CD4-positive, alpha-beta memory T cell (primary cell): ENCODE measurements at regions not wholly inside any gene's neighbourhood (a gene's known extent, or its start where the extent isn't known, plus 50 kb on each side); places are given as distances from the start of the nearest gene placed in this dataset.

ENCODE experiments used
- CTCF ChIA-PET: fragments of 350-600 bp; sonication (Branson Sonifier 250); formaldehyde crosslinking; loops from one replicate; lab custom pipeline; 2021; ENCODE audit warnings: inconsistent platforms; ENCODE audit not compliant: partially characterized antibody; lab: Charles Lee
- POLR2A ChIA-PET: fragments of 350-600 bp; sonication (Branson Sonifier 250); formaldehyde crosslinking; loops from one replicate; lab custom pipeline; 2021; ENCODE audit not compliant: partially characterized antibody; lab: Charles Lee
- DNase-seq, 5 donors: peaks; one replicate each; pipeline versions ENCODE4 v3.0.0 to v3.0.0-alpha.2; 2020 to 2022; ENCODE audit warnings: mixed read lengths in 1 of 5
- H3K27ac ChIP-seq: one replicate; pipeline ENCODE4 v1.7.0; 2013; ENCODE audit warnings: low read depth, low read length
- H3K27me3 ChIP-seq: 2 replicates; pipeline ENCODE4 v1.7.0; 2013; ENCODE audit warnings: mild to moderate bottlenecking, low read length, moderate library complexity; ENCODE audit not compliant: insufficient read depth
- H3K36me3 ChIP-seq: 2 replicates; pipeline ENCODE4 v1.7.0; 2013; ENCODE audit warnings: mild to moderate bottlenecking, low read length, moderate library complexity; ENCODE audit not compliant: insufficient read depth
- H3K4me1 ChIP-seq: 2 replicates; pipeline ENCODE4 v1.7.0; 2013; ENCODE audit warnings: mild to moderate bottlenecking, low read length, moderate library complexity; ENCODE audit not compliant: insufficient read depth
- H3K4me3 ChIP-seq, 2 donors: one replicate each; pipeline ENCODE4 v1.7.0; 2013; ENCODE audit warnings: low read length in 2 of 2, mild to moderate bottlenecking in 1 of 2
- H3K9me3 ChIP-seq, 2 donors: one replicate each; pipeline ENCODE4 v1.7.0; 2013; ENCODE audit warnings: low read length in 2 of 2, control low read depth in 1 of 2; ENCODE audit not compliant: control insufficient read depth in 1 of 2
- H3K27ac Mint-ChIP-seq, 7 donors: one replicate each; pipeline ENCODE4 v1.8.0; 2020 to 2021; ENCODE audit warnings: mixed read lengths in 7 of 7, mild to moderate bottlenecking in 6 of 7, inconsistent platforms in 3 of 7, moderate library complexity in 3 of 7
- H3K27me3 Mint-ChIP-seq, 2 donors: one replicate each; pipeline ENCODE4 v1.8.0; 2020 to 2021; ENCODE audit warnings: mixed read lengths in 2 of 2
- H3K36me3 Mint-ChIP-seq, 2 donors: one replicate each; pipeline ENCODE4 v1.8.0; 2020 to 2021; ENCODE audit warnings: mixed read lengths in 2 of 2, inconsistent platforms in 1 of 2, mild to moderate bottlenecking in 1 of 2
- H3K4me1 Mint-ChIP-seq, 4 donors: one replicate each; pipeline ENCODE4 v1.8.0; 2020 to 2021; ENCODE audit warnings: mixed read lengths in 4 of 4, mild to moderate bottlenecking in 1 of 4
- H3K4me3 Mint-ChIP-seq, 8 donors: one replicate each; pipeline ENCODE4 v1.8.0; 2020 to 2021; ENCODE audit warnings: mixed read lengths in 8 of 8, mild to moderate bottlenecking in 7 of 8, moderate library complexity in 6 of 8, inconsistent platforms in 3 of 8
- H3K9me3 Mint-ChIP-seq, 8 donors: one replicate each; pipeline ENCODE4 v1.8.0; 2020 to 2021; ENCODE audit warnings: mixed read lengths in 8 of 8, mild to moderate bottlenecking in 5 of 8, inconsistent platforms in 3 of 8, moderate library complexity in 1 of 8
- intact Hi-C: fragments of 100-400 bp; cut with micrococcal nuclease; formaldehyde crosslinking; loops from one replicate; pipeline ENCODE4 v1.15.1; 2023

DNA sequence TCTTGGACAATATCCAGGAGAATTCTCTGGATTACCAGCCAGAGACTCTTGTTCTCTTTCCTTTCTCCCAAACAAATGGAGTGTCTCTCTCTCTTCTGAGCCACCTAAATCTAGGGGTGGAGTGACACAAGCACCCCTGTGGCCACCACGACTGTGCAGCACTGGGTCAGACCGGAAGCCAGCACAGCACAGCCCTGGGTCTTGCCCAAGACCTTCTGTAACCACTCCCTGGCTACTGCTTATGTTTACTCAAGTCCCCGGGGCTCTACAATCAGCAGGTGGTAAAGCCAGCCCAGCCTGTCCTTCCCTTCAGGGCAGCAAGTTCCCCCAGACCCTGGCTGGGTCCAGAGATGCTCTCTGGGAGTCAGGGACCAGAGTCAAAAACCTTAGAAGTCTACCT, 110.0 kb upstream of the TUT7 start:
- Mint-ChIP-seq H3K9me3 (no peaks in the 10 kb centered on the region), H3K4me3 (no peak overlapping the region), H3K4me1 (no peaks in the 10 kb centered on the region), H3K27ac (no peak overlapping the region), H3K36me3 (no peaks in the 10 kb centered on the region), H3K27me3 (peaks cover 5 to 6% of the 10 kb centered on the region in 2 donors)
- intact Hi-C loops = no loop called here
- DNase-seq = no peak
- no peaks in the 10 kb centered on the region for H3K9me3 ChIP-seq
- no peak overlapping the region for H3K27ac ChIP-seq
- no peaks in the 10 kb centered on the region for H3K4me1 ChIP-seq
- ChIA-PET CTCF (no interaction called here), POLR2A (no interaction called here)
- no peaks in the 10 kb centered on the region for H3K36me3 ChIP-seq
- no peaks in the 10 kb centered on the region for H3K27me3 ChIP-seq
- H3K4me3 ChIP-seq = no peak overlapping the region

DNA sequence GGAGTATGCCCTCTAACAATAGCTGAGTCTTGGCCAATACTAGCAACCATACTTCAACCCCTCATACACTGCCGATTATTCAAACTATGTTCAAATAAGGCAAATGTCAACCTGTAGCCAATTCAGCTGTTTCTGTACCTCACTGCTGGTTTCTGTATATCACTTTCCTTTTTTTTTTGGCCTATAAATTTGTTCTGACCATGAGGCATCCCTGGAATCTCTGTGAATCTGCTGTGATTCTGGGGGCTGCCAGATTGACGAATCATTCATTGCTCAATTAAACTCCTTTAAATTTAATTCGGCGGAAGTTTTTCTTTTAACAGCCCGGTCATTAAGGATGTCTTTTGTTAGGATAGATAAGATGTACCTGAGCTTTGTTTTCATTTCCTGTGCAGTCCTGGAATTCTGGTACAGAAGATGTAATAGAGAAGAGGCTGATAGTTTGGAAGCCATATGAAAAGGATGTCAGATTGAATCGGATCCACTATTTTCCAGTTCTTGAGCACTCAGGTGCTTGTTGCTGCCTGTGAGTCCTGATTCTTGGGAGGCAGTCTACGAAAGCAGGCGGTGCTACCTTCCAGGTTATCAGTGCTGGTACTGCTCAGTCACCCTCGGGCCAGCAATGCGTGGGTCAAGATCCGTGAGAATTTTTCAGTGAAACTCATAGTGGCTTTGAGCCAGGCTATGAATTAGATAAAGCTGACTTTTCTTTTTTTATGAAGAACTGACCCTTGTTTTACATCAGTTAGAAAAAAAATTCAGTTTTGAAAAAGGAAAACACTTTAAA, 106.2 kb upstream of the TUT7 start:
- Mint-ChIP-seq H3K4me3 (no peak overlapping the region), H3K9me3 (no peaks in the 10 kb centered on the region), H3K4me1 (no peaks in the 10 kb centered on the region), H3K36me3 (no peaks in the 10 kb centered on the region), H3K27me3 (peaks cover 0 to 5% of the 10 kb centered on the region in 2 donors), H3K27ac (no peak overlapping the region)
- H3K9me3 ChIP-seq = no peaks in the 10 kb centered on the region
- no peak for DNase-seq
- H3K27me3 ChIP-seq = no peaks in the 10 kb centered on the region
- ChIA-PET CTCF (no interaction called here), POLR2A (no interaction called here)
- no peak overlapping the region for H3K27ac ChIP-seq
- no peaks in the 10 kb centered on the region for H3K36me3 ChIP-seq
- H3K4me3 ChIP-seq = no peak overlapping the region
- H3K4me1 ChIP-seq = no peaks in the 10 kb centered on the region
- intact Hi-C loops = no loop called here

DNA sequence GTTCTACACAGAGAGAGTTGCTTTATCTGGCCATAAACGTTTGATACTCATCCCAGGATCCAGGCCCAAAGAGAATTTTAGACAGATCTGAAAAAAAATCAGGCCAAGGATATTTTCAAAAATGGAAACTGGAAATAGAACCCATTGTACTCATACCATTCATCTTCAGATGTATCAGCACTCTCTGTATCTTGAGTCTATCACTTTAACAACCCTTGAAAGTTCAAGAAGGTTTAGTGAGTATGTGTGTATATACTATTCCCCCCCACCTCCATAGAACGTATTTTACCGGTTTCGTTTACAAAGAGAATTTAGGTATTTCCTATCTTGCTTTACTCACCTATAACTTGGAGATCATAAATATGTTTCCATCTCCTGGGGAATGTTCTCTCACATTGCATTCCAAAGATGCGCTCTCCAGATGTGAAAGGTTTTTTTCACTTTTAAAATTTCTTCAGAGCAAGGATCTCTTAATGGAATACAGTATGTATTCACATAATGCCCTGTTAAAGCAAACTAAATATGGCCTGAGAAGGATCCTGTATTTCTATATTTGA, 105.5 kb upstream of the TUT7 start:
- Histone ChIP-seq H3K9me3 (no peaks in the 10 kb centered on the region), H3K27me3 (no peaks in the 10 kb centered on the region), H3K27ac (no peak overlapping the region), H3K4me3 (no peak overlapping the region), H3K36me3 (no peaks in the 10 kb centered on the region), H3K4me1 (no peaks in the 10 kb centered on the region)
- Mint-ChIP-seq H3K27me3 (peaks cover 0 to 5% of the 10 kb centered on the region in 2 donors), H3K27ac (no peak overlapping the region), H3K4me3 (no peak overlapping the region), H3K4me1 (no peaks in the 10 kb centered on the region), H3K36me3 (no peaks in the 10 kb centered on the region), H3K9me3 (no peaks in the 10 kb centered on the region)
- ChIA-PET CTCF (no interaction called here), POLR2A (no interaction called here)
- intact Hi-C loops = no loop called here
- DNase-seq = no peak

DNA sequence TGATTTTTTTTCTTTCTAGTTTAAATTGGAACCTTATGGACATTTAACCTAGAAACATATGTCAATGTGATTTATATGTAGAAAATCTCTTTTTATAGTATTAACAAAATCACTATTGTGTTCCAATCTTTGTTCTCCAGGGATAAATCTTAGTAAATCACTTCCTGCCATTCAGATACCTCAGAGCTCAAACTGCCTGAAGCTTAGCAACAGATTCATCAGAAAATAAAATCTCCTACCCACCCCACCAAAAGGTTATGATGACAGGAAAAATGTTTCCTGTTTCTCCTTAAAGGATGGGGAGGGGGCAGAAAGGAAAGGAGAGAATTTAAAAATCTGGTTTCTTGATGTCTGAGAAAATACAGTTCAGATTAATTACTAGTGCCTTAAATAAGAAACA, 105.0 kb upstream of the TUT7 start:
- H3K27me3 ChIP-seq = no peaks in the 10 kb centered on the region
- intact Hi-C loops = no loop called here
- no peaks in the 10 kb centered on the region for H3K36me3 Mint-ChIP-seq
- H3K27ac Mint-ChIP-seq = no peak overlapping the region
- H3K9me3 Mint-ChIP-seq = no peaks in the 10 kb centered on the region
- ChIA-PET POLR2A (no interaction called here), CTCF (no interaction called here)
- no peaks in the 10 kb centered on the region for H3K9me3 ChIP-seq
- no peak overlapping the region for H3K4me3 Mint-ChIP-seq
- DNase-seq = no peak
- H3K36me3 ChIP-seq = no peaks in the 10 kb centered on the region
- no peak overlapping the region for H3K27ac ChIP-seq
- H3K4me1 Mint-ChIP-seq = no peaks in the 10 kb centered on the region
- no peak overlapping the region for H3K4me3 ChIP-seq
- H3K4me1 ChIP-seq = no peaks in the 10 kb centered on the region
- peaks cover 0 to 5% of the 10 kb centered on the region in 2 donors for H3K27me3 Mint-ChIP-seq

GRCh38 chr9:86458191-86458855, 104.1 kb upstream of the TUT7 start:
- CTCF ChIA-PET = no interaction called here
- Histone ChIP-seq H3K27me3 (no peaks in the 10 kb centered on the region), H3K4me3 (no peak overlapping the region), H3K4me1 (no peaks in the 10 kb centered on the region), H3K27ac (no peak overlapping the region), H3K36me3 (no peaks in the 10 kb centered on the region), H3K9me3 (no peaks in the 10 kb centered on the region)
- no peaks in the 10 kb centered on the region for H3K4me1 Mint-ChIP-seq
- DNase-seq = no peak
- POLR2A ChIA-PET = no interaction called here
- intact Hi-C loops = no loop called here
- no peak overlapping the region for H3K27ac Mint-ChIP-seq
- no peak overlapping the region for H3K4me3 Mint-ChIP-seq
- no peaks in the 10 kb centered on the region for H3K9me3 Mint-ChIP-seq
- no peaks in the 10 kb centered on the region for H3K36me3 Mint-ChIP-seq
- peaks cover 0 to under 1% of the 10 kb centered on the region in 2 donors for H3K27me3 Mint-ChIP-seq

DNA sequence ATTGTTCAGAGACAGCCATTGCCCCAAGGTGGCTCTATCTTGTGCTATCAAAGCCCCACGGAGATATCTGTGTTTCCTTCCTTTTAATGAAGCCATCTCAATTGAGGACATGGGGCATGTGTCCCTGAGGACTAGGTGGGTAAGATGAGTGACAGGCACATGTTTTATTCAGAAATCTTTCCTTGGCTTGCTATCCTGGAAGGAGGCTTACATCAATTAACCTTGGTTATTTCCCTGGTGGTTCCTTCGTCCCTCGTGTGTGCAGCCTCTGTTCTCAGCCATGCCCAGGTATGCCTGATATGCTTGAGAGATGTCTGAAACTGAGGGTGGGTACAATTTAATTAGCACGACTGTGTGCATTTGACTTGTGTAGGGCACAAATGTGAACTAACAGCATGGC, 102.2 kb upstream of the TUT7 start:
- intact Hi-C loops = no loop called here
- Histone ChIP-seq H3K27me3 (no peaks in the 10 kb centered on the region), H3K36me3 (no peaks in the 10 kb centered on the region), H3K4me1 (no peaks in the 10 kb centered on the region), H3K9me3 (no peaks in the 10 kb centered on the region), H3K4me3 (no peak overlapping the region), H3K27ac (no peak overlapping the region)
- no peak for DNase-seq
- ChIA-PET POLR2A (no interaction called here), CTCF (no interaction called here)
- Mint-ChIP-seq H3K27me3 (no peaks in the 10 kb centered on the region), H3K9me3 (peaks cover 0 to 2% (median 0%) of the 10 kb centered on the region in 8 donors), H3K4me3 (no peak overlapping the region), H3K4me1 (no peaks in the 10 kb centered on the region), H3K36me3 (no peaks in the 10 kb centered on the region), H3K27ac (no peak overlapping the region)

DNA sequence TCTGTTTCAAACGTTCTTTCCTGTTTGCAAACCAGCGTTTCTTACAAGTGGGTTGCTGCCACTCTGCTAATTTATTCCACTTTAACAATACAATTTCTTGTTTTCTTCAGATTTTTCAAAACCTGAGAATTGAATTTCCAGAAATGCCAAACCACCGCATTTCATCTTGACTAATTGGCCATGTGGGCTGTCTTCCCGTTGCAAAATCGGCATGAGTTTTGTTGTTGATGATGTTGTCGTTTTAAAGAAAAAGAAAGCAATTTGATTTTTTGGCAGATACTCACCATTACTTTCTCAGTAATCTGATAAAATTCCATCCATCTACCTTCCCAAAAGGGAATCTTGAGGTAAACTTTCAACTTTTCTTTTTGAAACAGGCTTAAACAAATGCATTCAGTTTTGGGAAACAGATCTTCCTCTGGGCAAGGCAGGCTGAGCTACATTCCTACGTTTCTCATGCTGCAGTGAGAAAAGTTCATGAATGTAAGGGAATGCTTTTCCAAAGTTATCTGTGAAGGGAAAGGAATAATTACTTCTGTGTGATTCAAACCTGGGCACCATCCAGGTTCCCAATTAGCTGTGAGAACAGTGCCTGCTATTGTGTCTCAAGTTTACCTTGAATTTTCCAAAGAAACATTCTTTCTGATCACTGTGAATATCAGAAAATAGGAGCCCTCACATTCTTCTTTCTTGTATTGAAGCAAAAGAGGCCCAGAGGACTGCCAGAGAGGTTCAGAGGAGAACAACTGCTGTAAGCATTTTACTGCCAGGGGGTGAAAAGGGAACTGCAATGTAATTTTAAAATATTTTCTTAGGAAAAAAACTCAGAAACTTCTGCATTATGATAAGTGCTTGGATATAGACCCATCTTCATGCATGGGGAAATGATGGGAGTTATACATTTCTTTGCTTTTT, 100.7 kb upstream of the TUT7 start:
- Histone ChIP-seq H3K27me3 (no peaks in the 10 kb centered on the region), H3K27ac (no peak overlapping the region), H3K4me1 (no peaks in the 10 kb centered on the region), H3K9me3 (no peaks in the 10 kb centered on the region), H3K36me3 (no peaks in the 10 kb centered on the region), H3K4me3 (no peak overlapping the region)
- DNase-seq = no peak
- intact Hi-C loops = no loop called here
- H3K9me3 Mint-ChIP-seq = peaks cover 0 to 2% (median 0%) of the 10 kb centered on the region in 8 donors
- no peaks in the 10 kb centered on the region for H3K4me1 Mint-ChIP-seq
- H3K27ac Mint-ChIP-seq = no peak overlapping the region
- POLR2A ChIA-PET = no interaction called here
- H3K36me3 Mint-ChIP-seq = no peaks in the 10 kb centered on the region
- no peaks in the 10 kb centered on the region for H3K27me3 Mint-ChIP-seq
- no peak overlapping the region for H3K4me3 Mint-ChIP-seq
- CTCF ChIA-PET = no interaction called here
